ENCODE measurements at regions not wholly inside any gene's neighbourhood (a gene's known extent, or its start where the extent isn't known, plus 50 kb on each side); places are given as distances from the start of the nearest gene placed in this dataset.

DNA sequence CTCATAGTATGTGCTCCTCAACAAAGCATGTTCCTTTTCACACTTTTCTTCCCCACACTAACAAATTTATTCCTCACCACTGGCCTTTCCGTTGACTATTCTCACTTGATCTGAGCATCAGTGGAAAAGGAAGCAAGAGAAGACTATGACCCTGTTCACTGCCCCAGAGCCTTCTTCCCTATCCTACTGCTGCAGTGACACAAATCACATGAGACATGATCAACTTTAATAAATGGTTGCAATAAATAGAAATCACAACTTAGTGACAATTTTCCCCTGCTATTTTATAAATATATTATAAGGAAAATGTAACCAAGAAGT is 438.7 kb upstream of the SOX9 start:
- no peak for DNase-seq

- no peak for DNase-seq
These were observed 431.0 kb upstream of the SOX9 start for GRCh38 chr17:71689782-71690181.

DNA sequence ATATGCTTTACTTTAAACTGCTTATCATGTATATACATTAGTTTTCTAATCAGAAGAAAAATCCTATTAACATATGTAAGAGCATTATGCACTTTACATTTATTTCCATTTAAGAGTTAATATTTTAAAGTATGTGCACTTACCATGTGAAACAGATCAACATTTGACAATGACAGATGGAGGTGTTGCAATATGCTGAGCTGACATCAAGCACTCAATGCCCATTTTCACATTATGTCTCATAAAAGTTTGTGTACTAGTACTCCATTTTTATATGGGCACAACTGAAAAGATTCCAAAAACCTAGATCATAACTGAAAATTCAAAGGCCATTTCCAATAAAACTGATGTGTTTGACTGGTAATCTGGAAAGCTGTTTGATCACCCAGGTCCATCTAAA is 420.9 kb upstream of the SOX9 start:
- no peak for DNase-seq

DNA sequence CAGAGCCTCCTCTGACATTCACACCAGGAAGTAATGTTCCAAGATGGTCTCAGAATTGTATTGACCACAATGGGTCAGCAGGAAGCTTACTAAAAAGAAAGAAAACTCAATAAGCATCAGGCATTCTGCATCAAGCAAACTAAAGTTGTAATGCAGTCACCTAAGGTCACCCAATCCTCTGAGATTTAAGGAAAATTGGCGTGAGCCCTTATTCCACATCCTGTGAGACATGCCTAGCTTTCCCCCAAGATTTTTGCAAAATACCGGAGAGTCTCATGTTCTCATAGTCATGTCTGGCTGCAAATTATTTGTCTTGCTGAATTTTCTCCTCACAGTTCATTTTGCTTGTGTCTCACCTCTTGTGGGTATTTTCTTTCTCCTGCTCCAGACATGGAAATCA is 417.1 kb upstream of the SOX9 start:
- DNase-seq, result no peak

GRCh38 chr17:71709271-71709890 is 411.4 kb upstream of the SOX9 start:
- DNase-seq, result no peak

DNA sequence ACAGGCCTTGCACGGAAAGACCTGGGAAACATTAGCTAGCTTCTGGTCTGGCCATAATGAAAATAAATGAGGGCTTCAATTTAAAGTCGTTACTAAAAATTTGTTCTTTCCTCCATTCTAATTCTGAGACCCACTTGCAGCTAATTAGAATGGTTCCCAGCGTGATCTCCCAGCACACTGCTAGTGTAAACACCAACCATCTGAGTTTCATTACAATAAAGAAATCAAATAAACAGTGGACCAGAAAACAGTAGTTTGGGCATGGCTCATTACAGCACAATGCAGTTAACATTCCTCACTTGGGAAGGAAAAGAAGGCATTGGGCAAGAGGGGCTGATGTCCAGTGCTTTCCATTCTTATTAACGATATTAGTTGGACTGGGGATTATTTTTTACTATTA is 410.9 kb upstream of the SOX9 start:
- no peak for DNase-seq

GRCh38 chr17:71710816-71711215 is 410.0 kb upstream of the SOX9 start:
- no peak for DNase-seq

- no peak for DNase-seq
These were observed 407.0 kb upstream of the SOX9 start for GRCh38 chr17:71713846-71714245.

DNA sequence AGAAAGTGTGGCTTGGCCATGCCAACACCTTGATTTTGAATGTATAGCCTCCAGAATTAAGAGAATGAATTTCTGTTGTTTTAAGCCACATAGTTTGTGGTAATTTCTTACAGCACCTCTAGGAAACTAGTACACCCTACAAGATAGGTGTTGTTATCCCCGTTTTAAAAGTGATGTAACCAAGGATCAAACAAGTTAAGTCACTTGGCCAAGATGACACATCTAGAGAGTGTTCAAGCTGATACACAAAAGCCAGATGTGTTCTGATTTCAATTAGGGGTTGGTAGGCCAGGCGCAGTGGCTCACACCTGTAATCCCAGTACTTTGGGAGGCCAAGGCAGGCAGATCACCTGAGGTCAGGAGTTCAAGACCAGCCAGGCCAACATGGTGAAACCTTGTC is 396.5 kb upstream of the SOX9 start:
- DNase-seq, result no peak

DNA sequence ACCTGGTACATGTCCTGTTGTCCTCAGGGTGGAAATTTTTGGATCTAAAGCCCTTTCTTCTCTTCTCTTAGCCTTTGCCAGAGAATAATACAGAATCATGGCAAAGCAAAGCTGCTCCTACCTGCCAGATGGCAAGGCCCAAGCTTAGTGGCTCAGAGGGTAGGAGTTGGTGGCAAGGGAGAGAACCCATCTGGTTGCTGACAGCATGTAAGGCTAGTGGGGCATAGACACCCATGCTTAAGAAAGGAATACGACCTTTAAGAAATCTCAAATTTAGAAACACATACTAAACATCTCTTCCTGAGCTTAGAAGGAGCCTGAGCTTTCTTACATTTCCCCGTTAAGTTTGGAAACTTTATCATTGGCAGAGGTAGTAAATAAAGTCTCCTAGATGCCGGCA is 395.0 kb upstream of the SOX9 start:
- no peak for DNase-seq

DNA sequence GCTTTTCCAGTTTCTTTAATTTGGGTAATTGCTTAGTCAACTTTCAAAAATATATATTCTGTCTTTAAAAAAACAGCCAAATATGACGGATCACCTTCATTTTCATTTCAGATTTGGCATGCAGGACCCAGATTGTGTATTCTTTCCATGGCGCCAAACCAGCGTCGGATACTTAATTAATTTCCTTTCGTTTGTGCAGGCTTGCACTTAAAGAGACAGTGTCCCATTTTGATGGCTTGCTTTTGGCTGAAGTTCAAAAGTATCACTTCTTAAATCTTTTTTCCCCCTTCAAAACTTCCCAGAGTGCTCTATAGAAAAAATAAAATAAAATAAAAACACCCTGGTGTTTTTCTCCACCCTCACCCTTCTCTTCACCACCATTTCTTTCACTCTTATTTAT is 394.5 kb upstream of the SOX9 start:
- DNase-seq, result no peak

- no peak for DNase-seq
These were observed 393.5 kb upstream of the SOX9 start for GRCh38 chr17:71727292-71727691.

GRCh38 chr17:71727723-71728122 is 393.1 kb upstream of the SOX9 start:
- no peak for DNase-seq

DNA sequence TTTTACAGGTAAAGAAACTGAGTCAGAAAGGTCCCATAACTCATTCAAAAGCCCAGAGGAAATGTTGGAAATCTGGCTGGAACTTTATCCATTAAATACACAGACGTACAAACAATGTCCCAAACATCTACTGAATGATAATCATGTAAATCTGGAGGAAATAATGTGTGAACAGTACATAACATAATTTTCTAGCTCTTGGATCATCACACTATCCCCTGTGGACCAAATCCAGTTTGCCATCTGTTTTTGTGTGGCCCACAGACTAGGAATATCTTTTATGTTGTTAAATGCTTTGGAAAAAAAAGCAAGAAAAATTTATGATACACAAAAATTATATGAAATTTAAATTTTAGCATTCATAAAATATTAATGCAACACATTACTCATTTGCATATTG is 389.9 kb upstream of the SOX9 start:
- DNase-seq, result no peak

GRCh38 chr17:71735893-71736292 is 384.9 kb upstream of the SOX9 start:
- no peak for DNase-seq

GRCh38 chr17:71740866-71741265 is 380.0 kb upstream of the SOX9 start:
- no peak for DNase-seq

DNA sequence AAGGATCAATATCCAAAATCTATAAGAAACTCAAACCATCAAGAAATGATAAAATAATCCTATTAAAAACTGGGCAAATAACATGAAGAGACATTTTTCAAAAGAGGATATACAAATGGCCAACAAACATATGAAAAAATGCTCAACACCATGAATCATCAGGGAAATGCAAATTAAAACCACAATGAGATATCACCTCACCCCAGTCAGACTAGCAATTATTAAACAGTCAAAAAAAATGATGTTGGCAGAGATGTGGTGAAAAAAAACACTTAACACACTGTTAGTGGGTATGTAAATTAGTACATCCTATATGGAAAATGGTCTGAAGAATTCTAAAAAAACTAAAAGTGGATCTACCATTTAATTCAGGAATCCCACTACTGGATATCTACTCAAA is 379.0 kb upstream of the SOX9 start:
- DNase-seq, result no peak

DNA sequence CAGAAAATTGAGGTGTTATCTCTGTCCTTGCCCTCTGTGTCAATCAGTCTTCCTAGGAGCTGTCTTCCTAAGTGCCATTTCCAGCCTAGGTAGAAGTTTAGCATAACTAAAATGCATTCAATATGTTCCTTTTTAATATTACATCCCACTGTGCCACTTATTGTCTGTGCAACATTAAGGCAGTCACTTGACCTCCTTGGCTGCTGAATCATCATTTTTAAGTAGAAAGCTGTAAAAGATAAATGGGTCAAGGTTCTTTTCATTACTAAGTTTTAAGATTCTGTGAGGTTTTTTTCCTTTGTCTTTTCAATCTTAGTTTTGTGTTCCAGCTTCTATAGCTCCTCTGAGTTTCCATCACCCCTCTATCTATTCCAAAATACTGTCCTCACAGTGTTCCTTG is 371.9 kb upstream of the SOX9 start:
- no peak for DNase-seq

- no peak for DNase-seq
These were observed 367.8 kb upstream of the SOX9 start for GRCh38 chr17:71753070-71753469.

DNA sequence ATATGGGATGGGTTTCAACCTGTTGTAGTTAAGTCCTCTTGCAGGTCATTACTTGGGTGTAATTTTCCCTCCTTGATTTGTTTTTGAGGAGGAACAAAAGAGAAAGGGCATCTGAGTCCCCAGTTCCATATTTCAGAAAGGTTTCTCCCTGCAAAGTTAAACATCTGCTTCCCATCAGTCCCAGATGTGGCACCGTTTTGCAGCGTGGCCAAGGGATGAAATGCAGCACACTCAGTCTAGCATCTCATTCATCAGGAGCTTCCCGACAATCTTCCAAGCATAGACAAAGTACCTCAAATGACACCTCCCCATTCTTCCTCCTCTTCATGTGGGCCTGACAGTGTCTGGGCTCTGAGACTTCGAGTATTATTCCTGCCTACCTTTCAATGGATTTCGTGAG is 363.7 kb upstream of the SOX9 start:
- DNase-seq, result no peak

GRCh38 chr17:71757956-71758355 is 362.9 kb upstream of the SOX9 start:
- DNase-seq, result no peak

GRCh38 chr17:71759422-71760060 is 361.3 kb upstream of the SOX9 start:
- no peak for DNase-seq

GRCh38 chr17:71760062-71760720 is 360.6 kb upstream of the SOX9 start:
- no peak for DNase-seq

DNA sequence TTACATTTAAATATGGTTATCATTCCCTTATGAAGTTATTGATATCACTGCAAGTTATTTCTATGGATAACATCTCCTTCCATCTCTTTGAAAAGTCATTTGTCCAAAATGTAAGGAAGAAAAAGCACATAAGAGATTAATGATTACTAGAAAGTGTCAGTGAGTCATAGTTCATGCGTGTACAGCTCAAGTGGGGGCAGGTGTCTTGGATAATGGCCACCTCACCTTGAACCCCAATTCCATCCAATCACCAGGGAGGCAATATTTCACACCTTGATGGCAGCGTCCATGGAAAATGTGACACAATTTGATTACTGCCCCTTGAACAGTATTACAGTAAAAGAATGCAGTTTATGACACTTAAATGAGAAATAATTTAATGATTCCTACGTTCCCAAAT is 358.3 kb upstream of the SOX9 start:
- DNase-seq, result no peak

DNA sequence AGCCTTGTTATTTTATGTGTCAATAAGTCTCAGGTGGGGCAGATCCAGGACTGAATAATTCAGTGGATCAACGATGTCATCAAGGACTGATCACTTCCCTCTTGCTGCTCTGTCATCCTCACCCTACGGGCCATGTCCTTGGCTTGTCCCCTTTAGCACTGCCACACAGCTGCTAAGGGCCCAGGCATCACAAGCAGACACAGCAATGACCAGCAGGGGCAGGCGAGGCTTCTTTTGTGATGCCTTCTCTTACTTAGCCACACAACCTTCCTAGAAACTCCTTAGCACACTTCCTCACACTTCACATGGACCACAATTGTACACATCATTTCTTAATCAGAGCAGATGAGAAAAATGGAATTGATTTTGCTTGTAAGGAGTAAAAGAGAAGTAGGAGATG is 356.3 kb upstream of the SOX9 start:
- no peak for DNase-seq
